Stimulated activated CD8-positive, alpha-beta memory T cell treated with anti-CD3 and anti-CD28 coated beads, Interleukin-15, amount 100 ng/mL, for 48 hours (primary cell): ENCODE measurements at regions not wholly inside any gene's neighbourhood (a gene's known extent, or its start where the extent isn't known, plus 50 kb on each side); places are given as distances from the start of the nearest gene placed in this dataset.

Experiments used
- DNase-seq, 2 donors: peaks; one replicate each; pipeline ENCODE4 v3.0.0-alpha.2; 2020; ENCODE audit warnings: low read depth in 2 of 2

- no peak for DNase-seq
Measured at GRCh38 chr6:164166996-164167395, 752.5 kb downstream of the QKI start.

- DNase-seq: no peak
Measured at GRCh38 chr6:164166515-164166914, 752.0 kb downstream of the QKI start.

DNA sequence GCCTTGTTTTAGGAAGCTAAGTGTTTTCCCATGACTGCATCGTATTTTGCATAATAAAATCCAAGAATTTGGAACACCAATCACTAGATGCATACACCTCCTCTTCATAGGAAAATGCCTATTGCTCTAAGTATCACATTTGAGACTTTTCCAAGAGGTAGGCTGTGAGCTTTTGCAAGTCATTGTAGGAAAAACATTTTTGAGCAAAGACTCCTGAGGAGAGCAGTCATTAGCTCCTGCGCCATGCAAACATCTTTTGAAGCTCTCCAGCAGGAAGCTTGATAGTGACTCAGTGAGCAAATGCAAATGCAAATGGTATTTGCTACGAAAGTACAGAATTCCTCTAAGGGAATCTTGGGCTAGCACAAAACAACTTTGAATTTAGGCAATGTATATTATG lies 750.4 kb downstream of the QKI start:
- no peak for DNase-seq

DNA sequence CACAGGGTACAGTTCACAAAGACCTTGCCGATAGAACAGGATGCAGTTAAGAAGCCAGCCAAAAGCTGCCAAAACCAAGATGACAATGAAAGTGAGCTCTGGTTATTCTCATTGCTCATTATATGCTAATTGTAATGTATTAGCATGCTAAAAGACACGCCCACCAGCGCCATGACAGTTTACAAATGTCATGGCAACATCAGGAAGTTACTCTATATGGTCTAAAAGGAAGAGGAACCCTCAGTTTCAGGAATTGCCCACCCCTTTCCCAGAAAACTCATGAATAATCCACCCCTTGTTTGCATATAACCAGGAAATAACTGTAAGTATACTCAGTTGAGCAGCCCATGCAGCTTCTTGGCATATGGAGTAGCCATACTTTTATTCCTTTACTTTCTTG lies 748.7 kb downstream of the QKI start:
- DNase-seq: no peak

GRCh38 chr6:164159061-164159460 lies 744.5 kb downstream of the QKI start:
- DNase-seq: no peak

GRCh38 chr6:164154588-164154987 lies 740.1 kb downstream of the QKI start:
- DNase-seq: no peak

DNA sequence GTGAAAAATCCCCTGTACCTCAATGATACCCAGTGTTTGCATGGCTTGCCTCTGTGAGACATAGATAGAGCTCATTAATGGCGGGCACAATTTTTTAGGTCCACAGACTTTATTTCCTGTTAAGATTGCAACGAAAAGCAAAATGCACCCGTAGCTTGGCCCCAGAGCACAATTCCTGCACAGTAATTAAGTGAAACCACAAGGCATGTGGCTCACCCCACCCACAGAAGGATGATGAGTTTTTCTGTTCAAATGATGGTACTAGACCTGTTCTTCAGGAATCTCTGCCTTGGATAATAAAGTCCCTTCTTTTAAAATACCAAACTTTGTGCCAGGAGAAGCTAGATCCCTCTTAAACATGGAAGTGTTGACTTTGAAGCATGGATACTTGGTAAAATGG lies 738.1 kb downstream of the QKI start:
- DNase-seq: no peak

GRCh38 chr6:164151161-164152120 lies 736.9 kb downstream of the QKI start:
- DNase-seq: no peak

- DNase-seq: no peak
Measured at GRCh38 chr6:164150232-164150631, 735.7 kb downstream of the QKI start.

- no peak for DNase-seq
Measured at GRCh38 chr6:164148788-164149187, 734.3 kb downstream of the QKI start.

GRCh38 chr6:164144316-164144715 lies 729.8 kb downstream of the QKI start:
- no peak for DNase-seq

DNA sequence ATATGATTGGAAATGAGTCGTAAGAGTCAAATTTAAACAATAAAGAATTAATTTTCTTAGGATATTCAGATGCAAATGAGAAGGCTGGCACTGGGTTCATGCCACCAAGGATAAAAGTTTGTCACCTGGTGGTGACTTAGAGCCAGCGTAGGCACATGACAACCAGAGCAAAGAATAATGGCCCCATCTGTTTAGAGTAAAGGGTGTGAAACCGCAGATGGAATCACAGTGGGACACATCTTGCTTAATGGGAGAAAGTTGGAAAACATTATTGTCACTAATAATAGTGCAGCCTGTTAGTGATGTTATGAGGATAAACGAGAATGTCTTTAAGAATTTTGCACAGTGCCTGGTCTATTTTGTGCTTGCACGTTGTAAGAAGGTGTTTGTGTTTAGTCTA lies 727.8 kb downstream of the QKI start:
- DNase-seq: no peak

GRCh38 chr6:164135511-164136132 lies 721.1 kb downstream of the QKI start:
- DNase-seq: no peak

DNA sequence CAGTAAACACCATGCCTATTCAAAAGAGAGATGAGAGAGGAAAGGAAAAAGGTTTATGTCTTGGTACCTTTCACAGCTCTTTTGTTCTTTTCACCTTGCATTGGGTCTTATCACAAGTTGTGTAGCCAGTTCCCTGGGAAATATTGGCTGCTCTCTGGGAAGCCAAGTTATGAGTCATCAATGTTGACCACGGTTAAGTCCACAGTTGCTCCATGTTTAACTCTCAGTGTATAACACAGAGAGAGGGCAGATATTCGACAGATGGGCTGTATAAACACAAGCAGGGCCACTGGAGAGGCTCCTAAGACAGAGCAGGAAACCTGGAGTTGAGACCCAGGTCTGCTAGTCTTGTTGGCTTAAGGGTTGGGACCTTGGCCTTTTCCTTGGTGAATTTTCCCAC lies 718.6 kb downstream of the QKI start:
- no peak for DNase-seq

- no peak for DNase-seq
Measured at GRCh38 chr6:164130585-164130984, 716.1 kb downstream of the QKI start.

DNA sequence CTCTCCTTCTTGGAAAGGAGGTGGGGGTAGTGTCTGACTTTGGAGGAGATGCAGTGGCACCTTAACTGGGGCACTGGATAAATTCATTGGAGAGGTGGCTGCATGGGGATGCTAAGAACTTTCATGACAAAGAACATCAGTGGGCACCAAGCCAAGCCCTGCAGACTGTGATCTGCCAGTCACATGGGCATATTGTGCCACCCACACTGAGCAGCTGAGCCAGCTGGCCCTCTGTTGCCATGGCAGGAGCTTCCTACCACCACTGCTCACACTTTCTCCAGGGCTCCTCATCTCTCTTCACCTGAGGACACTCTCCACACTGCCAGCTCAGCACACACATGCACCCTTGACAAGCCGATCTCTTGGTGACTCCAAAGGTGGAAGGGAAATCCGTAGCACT lies 715.6 kb downstream of the QKI start:
- DNase-seq: no peak

DNA sequence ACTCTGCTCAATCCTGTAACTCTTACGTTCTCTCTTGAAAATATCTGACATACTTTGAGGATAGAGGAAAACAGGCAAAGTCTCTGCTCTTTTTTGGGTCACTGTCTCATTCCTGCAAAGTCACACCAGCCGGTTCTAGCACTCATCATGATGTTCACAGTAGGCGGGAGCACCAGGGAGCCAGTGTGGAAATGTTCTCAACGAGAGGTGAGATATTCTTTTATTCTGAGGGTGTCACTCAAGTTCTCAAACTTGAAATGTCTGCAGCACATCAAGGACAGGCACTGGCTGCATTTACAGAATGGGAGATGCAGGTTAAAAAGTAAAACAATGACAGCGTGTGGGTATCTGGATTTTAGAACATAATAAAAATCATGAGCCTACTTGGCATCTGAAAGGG lies 714.7 kb downstream of the QKI start:
- no peak for DNase-seq

DNA sequence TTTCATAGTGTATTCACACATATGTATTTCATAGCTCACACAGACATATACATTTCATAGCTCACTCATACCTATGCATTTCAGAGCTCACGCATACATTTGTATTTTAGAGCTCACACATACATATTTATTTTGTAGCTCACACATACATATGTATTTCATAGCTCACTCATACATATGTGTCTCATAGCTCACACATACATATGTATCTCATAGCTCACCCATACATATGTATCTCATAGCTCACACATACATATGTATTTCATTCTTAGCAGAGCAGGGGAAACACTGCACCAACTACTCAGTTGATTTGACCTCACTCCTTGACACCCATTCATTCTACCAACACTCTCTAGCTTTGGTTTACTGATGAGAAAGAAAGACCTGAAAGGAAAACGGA lies 713.6 kb downstream of the QKI start:
- DNase-seq: no peak

- no peak for DNase-seq
Measured at GRCh38 chr6:164124986-164125385, 710.5 kb downstream of the QKI start.

- no peak for DNase-seq
Measured at GRCh38 chr6:164124473-164124872, 710.0 kb downstream of the QKI start.

DNA sequence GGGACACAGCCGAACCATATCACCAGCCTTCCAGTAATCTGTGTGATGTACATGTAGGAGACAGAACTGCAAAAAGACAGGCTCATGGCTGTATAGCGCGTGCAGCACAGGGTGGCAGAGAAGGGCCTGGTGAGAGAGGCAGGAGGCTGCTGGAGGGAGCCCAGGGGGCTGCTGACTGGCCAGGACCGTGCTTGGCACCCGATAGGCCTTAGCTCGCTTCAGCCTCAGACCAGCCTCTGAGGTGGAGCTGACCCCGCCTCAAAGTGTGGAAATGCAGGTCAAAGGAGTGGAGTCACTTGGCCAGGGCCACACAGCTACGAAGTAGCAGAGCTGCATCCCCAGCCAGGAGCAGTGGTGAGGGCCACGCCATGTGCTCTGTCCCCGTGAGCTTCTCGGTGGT lies 707.6 kb downstream of the QKI start:
- DNase-seq: no peak

- no peak for DNase-seq
Measured at GRCh38 chr6:164121527-164121926, 707.0 kb downstream of the QKI start.

DNA sequence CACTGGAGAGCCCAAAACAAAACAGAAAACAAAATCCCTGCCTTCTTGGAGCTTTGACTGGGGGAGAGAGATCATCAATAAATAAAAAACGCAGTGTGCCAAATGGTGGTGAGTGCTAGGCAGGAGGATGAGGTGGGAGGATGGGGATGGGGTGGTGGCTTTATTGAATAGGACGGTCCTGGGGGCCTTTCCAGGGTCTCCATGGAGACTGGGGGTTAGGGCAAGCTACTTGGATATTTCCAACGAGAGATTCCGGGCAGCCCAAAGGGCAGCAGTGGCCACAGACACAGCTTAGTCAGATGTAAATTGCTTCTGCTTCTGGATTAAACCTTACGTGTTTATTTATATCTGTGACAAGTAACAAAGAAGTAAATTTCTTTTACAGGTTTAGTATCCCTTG lies 700.1 kb downstream of the QKI start:
- DNase-seq: no peak
